ENCODE measurements at regions not wholly inside any gene's neighbourhood (a gene's known extent, or its start where the extent isn't known, plus 50 kb on each side); places are given as distances from the start of the nearest gene placed in this dataset.
A peak's percentile ranks its signal among the peaks of the same experiment; 100 is the strongest.

GRCh38 chr21:25334046-25334730, 273.1 kb downstream of the MRPL39 start:
- Histone ChIP-seq H3K36me3 (ENCODE audit: low read depth) (no peaks in the 10 kb centered on the region), H3K27ac (ENCODE audit: poor library complexity, severe bottlenecking) (no peak overlapping the region)
- no peak for ATAC-seq (ENCODE audit: low read depth)

GRCh38 chr21:25331286-25331685, 276.0 kb downstream of the MRPL39 start:
- ATAC-seq (ENCODE audit: low read depth) (no peak), DNase-seq (ENCODE audit: low spot score) (no peak)
- TF ChIP-seq CTCF (IDR thresholded peaks at IDR 0.05; ENCODE audit: poor library complexity, severe bottlenecking) = no peak
- Histone ChIP-seq H3K4me3 (ENCODE audit: severe bottlenecking) (no peak overlapping the region), H3K36me3 (ENCODE audit: low read depth) (no peaks in the 10 kb centered on the region), H3K27me3 (ENCODE audit: insufficient read depth, poor library complexity, severe bottlenecking) (no peaks in the 10 kb centered on the region), H3K4me1 (ENCODE audit: insufficient read depth, poor library complexity, severe bottlenecking) (peaks cover 28% of the 10 kb centered on the region), H3K9me3 (ENCODE audit: severe bottlenecking) (no peaks in the 10 kb centered on the region), H3K27ac (ENCODE audit: poor library complexity, severe bottlenecking) (peak overlapping the region; percentile 76)

More at GRCh38 chr21:25334046-25334730, 273.1 kb downstream of the MRPL39 start:
- Histone ChIP-seq H3K27me3 (ENCODE audit: insufficient read depth, poor library complexity, severe bottlenecking) (no peaks in the 10 kb centered on the region), H3K4me1 (ENCODE audit: insufficient read depth, poor library complexity, severe bottlenecking) (peaks cover 16% of the 10 kb centered on the region), H3K4me3 (ENCODE audit: severe bottlenecking) (no peak overlapping the region), H3K9me3 (ENCODE audit: severe bottlenecking) (no peaks in the 10 kb centered on the region)
- no peak for TF ChIP-seq CTCF (IDR thresholded peaks at IDR 0.05; ENCODE audit: poor library complexity, severe bottlenecking)
- no peak for DNase-seq (ENCODE audit: low spot score)

- ATAC-seq (ENCODE audit: low read depth) (no peak), DNase-seq (ENCODE audit: low spot score) (no peak)
- Histone ChIP-seq H3K9me3 (ENCODE audit: severe bottlenecking) (no peaks in the 10 kb centered on the region), H3K27ac (ENCODE audit: poor library complexity, severe bottlenecking) (peak overlapping the region; percentile 76), H3K36me3 (ENCODE audit: low read depth) (no peaks in the 10 kb centered on the region), H3K4me3 (ENCODE audit: severe bottlenecking) (no peak overlapping the region), H3K27me3 (ENCODE audit: insufficient read depth, poor library complexity, severe bottlenecking) (no peaks in the 10 kb centered on the region), H3K4me1 (ENCODE audit: insufficient read depth, poor library complexity, severe bottlenecking) (peaks cover 28% of the 10 kb centered on the region)
- no peak for TF ChIP-seq CTCF (IDR thresholded peaks at IDR 0.05; ENCODE audit: poor library complexity, severe bottlenecking)
These were observed 277.0 kb downstream of the MRPL39 start for GRCh38 chr21:25330266-25330665.

GRCh38 chr21:25329227-25329825, 278.0 kb downstream of the MRPL39 start:
- TF ChIP-seq CTCF (IDR thresholded peaks at IDR 0.05; ENCODE audit: poor library complexity, severe bottlenecking) = no peak
- Histone ChIP-seq H3K4me3 (ENCODE audit: severe bottlenecking) (no peak overlapping the region), H3K27ac (ENCODE audit: poor library complexity, severe bottlenecking) (peak overlapping the region; percentile 76), H3K27me3 (ENCODE audit: insufficient read depth, poor library complexity, severe bottlenecking) (no peaks in the 10 kb centered on the region), H3K9me3 (ENCODE audit: severe bottlenecking) (no peaks in the 10 kb centered on the region), H3K36me3 (ENCODE audit: low read depth) (no peaks in the 10 kb centered on the region), H3K4me1 (ENCODE audit: insufficient read depth, poor library complexity, severe bottlenecking) (peaks cover 27% of the 10 kb centered on the region)
- DNase-seq (ENCODE audit: low spot score) (no peak), ATAC-seq (ENCODE audit: low read depth) (peak; percentile 88)

GRCh38 chr21:25328736-25329135, 278.5 kb downstream of the MRPL39 start:
- peaks cover 23% of the 10 kb centered on the region for H3K4me1 ChIP-seq (ENCODE audit: insufficient read depth, poor library complexity, severe bottlenecking)
- H3K27me3 ChIP-seq (ENCODE audit: insufficient read depth, poor library complexity, severe bottlenecking) = no peaks in the 10 kb centered on the region
- DNase-seq (ENCODE audit: low spot score) (no peak), ATAC-seq (ENCODE audit: low read depth) (0 out of 3 replicates have a peak, but pooled peaks have one; percentile 8)
- peak overlapping the region; percentile 76 for H3K27ac ChIP-seq (ENCODE audit: poor library complexity, severe bottlenecking)
- TF ChIP-seq CTCF (IDR thresholded peaks at IDR 0.05; ENCODE audit: poor library complexity, severe bottlenecking) = no peak
- H3K9me3 ChIP-seq (ENCODE audit: severe bottlenecking) = no peaks in the 10 kb centered on the region
- no peaks in the 10 kb centered on the region for H3K36me3 ChIP-seq (ENCODE audit: low read depth)
- H3K4me3 ChIP-seq (ENCODE audit: severe bottlenecking) = no peak overlapping the region

All from RWPE2 (cell line).